ENCODE measurements at regions not wholly inside any gene's neighbourhood (a gene's known extent, or its start where the extent isn't known, plus 50 kb on each side); places are given as distances from the start of the nearest gene placed in this dataset.

DNA sequence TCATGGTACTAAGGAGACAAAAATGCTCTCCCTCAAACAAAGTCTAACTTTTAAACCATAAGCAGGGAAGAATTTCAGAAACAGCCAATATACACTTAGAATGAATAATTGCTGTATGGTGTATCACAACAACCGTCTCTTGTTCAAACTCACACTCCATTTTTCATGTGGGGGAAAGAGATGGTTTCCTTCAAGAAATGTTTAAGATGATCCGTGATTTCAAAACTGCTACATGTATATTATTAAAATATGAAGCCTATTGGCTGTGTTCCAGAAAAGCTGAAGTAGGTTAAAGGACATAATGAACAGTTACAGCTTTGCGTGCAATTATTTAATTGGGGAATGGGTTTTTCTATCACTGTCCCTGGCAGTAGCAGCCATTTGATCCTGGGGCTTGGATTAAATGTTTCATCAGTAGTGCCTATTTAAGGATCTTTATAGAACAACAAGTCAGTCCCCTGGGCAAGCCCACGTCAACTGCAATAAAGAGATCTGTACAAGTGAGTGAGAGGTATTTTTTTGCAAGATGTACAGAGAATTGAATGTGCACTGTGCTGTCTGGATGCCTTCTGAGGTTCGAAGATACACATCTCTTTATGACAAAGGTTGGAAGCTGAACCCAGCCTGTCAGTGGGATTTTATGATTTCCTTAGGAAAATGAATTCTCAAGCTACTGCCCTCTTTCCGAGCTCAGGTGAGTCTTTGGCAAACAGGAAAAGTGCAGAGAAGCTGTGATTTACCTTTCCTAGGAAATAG is 337.2 kb upstream of the RARB start:
- WGBS (ENCODE audit: insufficient coverage, low coverage, missing lambda C conversion rate), result 0% methylated on average over 6 of the region's 6 CpGs
- intact Hi-C loops (cut with micrococcal nuclease), result no loop called here
- Histone ChIP-seq H3K9me3 (replicated peaks; ENCODE audit: control insufficient read depth, insufficient read depth, low read depth, low read length) (no peaks in the 10 kb centered on the region), H3K4me1 (replicated peaks in 1 of 2; ENCODE audit: control insufficient read depth in 2 of 2, insufficient read depth in 2 of 2, low read length in 2 of 2) (no peaks in the 10 kb centered on the region), H2AFZ (ENCODE audit: low read depth, low read length) (no peak overlapping the region), H3K4me3 (no peak overlapping the region), H3K27me3 (ENCODE audit: control insufficient read depth in 2 of 2, insufficient read depth in 2 of 2, low read length in 2 of 2) (no peaks in the 10 kb centered on the region), H3K27ac (ENCODE audit: extremely low read depth, low read depth, low read length) (no peak overlapping the region), H3K9me1 (ENCODE audit: control insufficient read depth, insufficient read depth, low read length) (no peaks in the 10 kb centered on the region), H3K9ac (ENCODE audit: insufficient read depth in 1 of 2, low read depth in 2 of 2, low read length in 2 of 2) (no peak overlapping the region), H3K36me3 (ENCODE audit: control insufficient read depth, insufficient read depth, low read length) (no peaks in the 10 kb centered on the region), H3K79me2 (ENCODE audit: control insufficient read depth, insufficient read depth, low read length) (no peaks in the 10 kb centered on the region), H4K20me1 (replicated peaks; ENCODE audit: control insufficient read depth, insufficient read depth, low read length) (no peaks in the 10 kb centered on the region), H3K4me2 (ENCODE audit: insufficient read depth, low read length) (no peak overlapping the region)
- DNase-seq (ENCODE audit: extremely low read depth in 1 of 4, low spot score in 3 of 4), result no peak
- ATAC-seq, result no peak
- ChIA-PET POLR2A (interaction anchor here (0.6 kb wide), 1 partner anchor 251 kb away, joined by 3 read pairs; no protein-coding TSS in a partner anchor), CTCF (ENCODE audit: low intra/inter-chr PET ratio) (no interaction called here)
- TF ChIP-seq DACH1 (IDR thresholded peaks at IDR 0.05; ENCODE audit: partially characterized antibody) (no peak), FOXJ3 (CRISPR knock-in tag; IDR thresholded peaks at IDR 0.05) (no peak), CAMTA2 (CRISPR knock-in tag; conservative IDR thresholded peaks at IDR 0.05) (no peak), MBD2 (IDR thresholded peaks at IDR 0.05; ENCODE audit: borderline replicate concordance, low read depth) (no peak), ZSCAN29 (IDR thresholded peaks at IDR 0.05) (no peak), PHF20 (IDR thresholded peaks at IDR 0.05; ENCODE audit: partially characterized antibody) (no peak), ZNF133 (CRISPR knock-in tag; IDR thresholded peaks at IDR 0.05) (no peak)
- TF ChIP-seq, protein P1, sequence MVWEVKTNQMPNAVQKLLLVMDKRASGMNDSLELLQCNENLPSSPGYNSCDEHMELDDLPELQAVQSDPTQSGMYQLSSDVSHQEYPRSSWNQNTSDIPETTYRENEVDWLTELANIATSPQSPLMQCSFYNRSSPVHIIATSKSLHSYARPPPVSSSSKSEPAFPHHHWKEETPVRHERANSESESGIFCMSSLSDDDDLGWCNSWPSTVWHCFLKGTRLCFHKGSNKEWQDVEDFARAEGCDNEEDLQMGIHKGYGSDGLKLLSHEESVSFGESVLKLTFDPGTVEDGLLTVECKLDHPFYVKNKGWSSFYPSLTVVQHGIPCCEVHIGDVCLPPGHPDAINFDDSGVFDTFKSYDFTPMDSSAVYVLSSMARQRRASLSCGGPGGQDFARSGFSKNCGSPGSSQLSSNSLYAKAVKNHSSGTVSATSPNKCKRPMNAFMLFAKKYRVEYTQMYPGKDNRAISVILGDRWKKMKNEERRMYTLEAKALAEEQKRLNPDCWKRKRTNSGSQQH (CRISPR knock-in tag; IDR thresholded peaks at IDR 0.05), result no peak
- no peak for FAIRE-seq
- in situ Hi-C loops (cut with MboI), result no loop called here
- no TSS peak for BruUV-seq (replicated peaks)

Measured in K562 (cell line).